ELF-1 (cell line): ENCODE measurements at regions not wholly inside any gene's neighbourhood (a gene's known extent, or its start where the extent isn't known, plus 50 kb on each side); places are given as distances from the start of the nearest gene placed in this dataset.

Experiments used
- DNase-seq: peaks from one replicate; pipeline ENCODE4 v3.0.0-alpha.2; 2016; ENCODE audit warnings: low read depth, low spot score

GRCh38 chr5:143730112-143730801 is 81.7 kb upstream of the HMHB1 start:
- DNase-seq, result no peak

DNA sequence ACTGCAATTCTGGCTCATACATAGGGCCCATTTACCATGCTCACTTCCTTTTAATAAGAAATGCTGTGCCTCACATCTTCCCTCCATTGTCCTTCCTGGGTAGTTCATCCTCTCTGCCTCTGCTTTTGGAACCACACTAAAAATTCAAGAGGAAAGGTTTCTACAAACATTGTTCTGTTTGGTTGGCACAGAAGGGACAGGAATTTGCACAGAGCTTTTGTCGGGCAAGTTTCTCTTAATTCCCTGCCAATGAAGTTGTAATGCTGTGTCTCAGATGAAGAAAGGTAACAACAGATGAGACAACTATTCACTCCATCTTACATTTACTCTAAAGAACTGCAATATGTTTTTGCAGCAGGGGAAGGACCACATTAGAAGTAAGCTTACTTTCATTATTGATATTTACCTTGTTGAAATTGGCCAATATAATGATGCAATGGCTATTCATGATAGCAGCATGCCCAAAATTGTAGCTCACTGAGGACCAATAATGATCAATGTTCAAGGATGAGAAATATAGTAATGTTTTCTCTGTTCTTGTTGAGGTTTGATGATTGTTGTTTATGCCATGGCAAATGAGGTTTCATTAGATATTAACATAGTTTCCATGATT is 82.5 kb upstream of the HMHB1 start:
- no peak for DNase-seq

GRCh38 chr5:143723159-143723558 is 88.8 kb upstream of the HMHB1 start:
- no peak for DNase-seq

DNA sequence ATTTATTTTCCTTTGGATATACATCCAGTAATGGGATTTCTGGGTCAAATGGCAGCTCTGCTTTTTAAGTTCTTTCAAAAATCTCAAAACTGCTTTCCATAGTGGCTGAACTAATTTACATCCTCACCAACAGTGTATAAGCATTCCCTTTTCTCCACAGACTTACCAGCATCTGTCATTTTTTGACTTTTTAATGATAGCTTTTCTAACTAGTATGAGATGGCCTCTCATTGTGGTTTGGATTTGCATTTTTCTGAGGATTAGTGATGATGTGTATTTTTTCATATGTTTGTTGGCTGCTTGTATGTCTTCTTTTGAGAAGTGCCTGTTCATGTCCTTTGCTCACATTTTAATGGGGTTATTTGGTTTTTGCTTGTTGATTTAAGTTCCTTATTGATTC is 90.0 kb upstream of the HMHB1 start:
- DNase-seq, result no peak

DNA sequence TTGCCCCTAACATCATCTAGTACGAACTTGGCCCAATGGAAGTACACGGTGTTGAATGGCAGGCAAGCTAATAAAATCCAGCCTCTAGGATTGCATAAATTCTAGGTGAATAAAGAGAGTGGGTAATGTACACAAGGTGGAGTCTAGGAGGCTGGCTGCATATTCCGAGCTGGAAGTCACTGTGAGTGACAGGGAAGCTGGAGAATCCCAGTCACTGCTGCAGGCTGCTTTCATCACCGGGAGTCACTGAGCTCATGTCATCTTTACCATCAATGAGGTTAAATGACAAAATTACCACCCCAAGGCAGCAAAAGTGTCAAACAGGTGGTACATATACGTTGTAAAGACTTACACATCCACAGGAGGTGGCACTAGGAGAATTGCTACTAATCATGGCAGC is 91.3 kb upstream of the HMHB1 start:
- DNase-seq, result no peak

- DNase-seq, result no peak
These were observed 94.6 kb upstream of the HMHB1 start for GRCh38 chr5:143717400-143717799.

- DNase-seq, result no peak
These were observed 95.1 kb upstream of the HMHB1 start for GRCh38 chr5:143716881-143717280.

DNA sequence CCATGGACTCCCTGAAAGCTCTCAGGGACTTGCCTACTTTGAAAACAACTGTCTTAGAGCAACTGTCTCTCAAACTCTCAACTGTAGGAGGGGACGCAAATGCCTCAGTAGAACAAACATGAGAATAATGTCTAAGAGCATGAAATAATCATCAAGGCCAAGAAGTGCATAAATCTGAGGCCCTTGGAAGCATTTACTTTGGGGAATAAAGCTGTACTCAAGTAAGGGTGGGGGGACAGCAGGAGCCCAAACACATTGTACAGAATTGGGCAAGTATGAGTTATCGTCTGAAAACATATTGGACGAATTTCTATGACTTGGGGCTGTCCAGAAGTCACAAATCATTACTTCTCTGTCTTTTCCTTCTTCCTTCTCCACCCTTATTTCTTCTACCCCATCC is 96.3 kb upstream of the HMHB1 start:
- no peak for DNase-seq

GRCh38 chr5:143714629-143715028 is 97.3 kb upstream of the HMHB1 start:
- no peak for DNase-seq

DNA sequence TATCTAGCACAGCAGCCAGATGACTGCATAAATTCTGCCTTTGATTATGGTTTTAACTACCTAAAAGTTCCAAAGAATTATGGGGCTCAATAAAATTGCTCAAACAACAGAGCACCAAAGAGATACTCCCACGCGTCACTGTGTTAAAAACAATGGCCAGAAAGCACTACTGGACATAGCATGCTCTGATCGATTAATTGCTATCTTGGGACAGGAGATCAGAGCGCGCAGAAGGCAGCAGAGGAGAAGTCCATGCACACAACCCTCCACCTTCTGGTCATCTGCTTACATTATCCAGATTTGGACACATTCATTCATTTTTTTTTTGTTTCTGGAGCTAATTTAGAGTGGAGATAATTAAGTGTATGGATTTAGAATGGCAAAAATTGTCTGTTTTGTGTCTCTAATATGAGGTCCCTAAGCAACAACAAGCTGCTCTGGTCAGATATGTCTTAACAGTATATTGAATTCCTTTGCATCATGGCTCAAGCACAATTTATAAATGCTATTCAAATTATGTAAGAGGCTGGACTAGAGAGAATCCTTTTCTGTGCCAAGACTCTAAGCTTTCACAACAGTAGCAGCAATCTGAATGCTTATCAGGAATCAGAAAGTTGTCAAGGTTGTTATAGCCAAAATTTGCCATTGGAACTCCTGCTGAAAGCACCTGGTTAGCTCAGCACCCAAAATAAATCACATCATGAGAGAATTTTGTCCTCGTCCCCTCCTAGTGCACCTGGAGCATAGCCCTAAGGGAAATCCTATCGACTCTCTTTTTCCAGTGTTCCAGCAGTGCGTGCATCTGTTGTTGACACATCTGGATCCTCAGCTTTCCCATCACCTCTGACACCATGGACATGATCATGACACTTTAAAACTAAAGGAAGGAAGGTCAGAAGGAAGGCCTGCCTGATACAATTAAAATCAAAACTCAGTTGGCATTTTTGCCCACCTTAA is 98.6 kb upstream of the HMHB1 start:
- no peak for DNase-seq

GRCh38 chr5:143708672-143709071 is 103.3 kb upstream of the HMHB1 start:
- no peak for DNase-seq

GRCh38 chr5:143707806-143708205 is 104.2 kb upstream of the HMHB1 start:
- no peak for DNase-seq

GRCh38 chr5:143705381-143705780 is 106.6 kb upstream of the HMHB1 start:
- DNase-seq, result no peak

DNA sequence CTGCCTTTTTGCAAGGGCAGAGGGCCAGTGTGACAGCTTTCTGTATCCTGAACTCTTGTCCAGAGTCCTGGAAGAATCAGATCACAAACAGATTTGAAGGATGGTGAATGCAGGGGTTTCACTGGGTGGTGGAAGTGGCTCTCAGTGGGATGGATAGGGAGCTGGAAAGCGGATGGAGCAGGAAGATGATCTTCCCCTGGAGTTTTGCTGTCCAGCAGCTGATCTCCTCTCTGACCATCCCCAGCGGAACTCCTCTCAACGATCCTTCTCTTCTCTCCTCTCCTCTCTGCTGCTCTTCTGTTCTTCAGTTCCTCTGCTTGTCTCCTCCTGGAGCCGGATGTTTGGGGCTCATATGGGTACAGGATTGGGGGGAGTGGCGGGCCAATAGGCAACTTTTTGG is 108.3 kb upstream of the HMHB1 start:
- DNase-seq, result no peak

GRCh38 chr5:143701493-143701892 is 110.5 kb upstream of the HMHB1 start:
- no peak for DNase-seq

- DNase-seq, result no peak
These were observed 111.0 kb upstream of the HMHB1 start for GRCh38 chr5:143700994-143701393.

- DNase-seq, result no peak
These were observed 112.8 kb upstream of the HMHB1 start for GRCh38 chr5:143699121-143699520.

DNA sequence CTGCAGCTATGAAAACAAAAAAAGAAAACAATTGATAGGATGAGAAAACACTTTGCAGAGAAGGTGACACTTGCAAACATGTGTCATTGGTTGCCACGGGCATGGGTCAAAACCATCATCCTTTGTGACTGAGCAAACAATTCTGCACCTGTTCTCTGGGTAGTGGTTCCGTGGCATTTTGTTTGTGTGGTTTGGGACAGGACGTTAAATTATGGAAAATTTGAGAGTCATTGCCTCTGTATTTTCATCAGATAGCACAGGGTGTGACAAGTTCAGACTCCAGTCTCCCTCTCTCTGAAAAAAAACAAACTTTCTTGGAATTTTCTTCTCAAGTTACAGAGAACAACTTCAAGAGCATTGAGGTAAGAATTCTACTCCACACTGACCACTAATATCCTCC is 113.4 kb upstream of the HMHB1 start:
- DNase-seq, result no peak

DNA sequence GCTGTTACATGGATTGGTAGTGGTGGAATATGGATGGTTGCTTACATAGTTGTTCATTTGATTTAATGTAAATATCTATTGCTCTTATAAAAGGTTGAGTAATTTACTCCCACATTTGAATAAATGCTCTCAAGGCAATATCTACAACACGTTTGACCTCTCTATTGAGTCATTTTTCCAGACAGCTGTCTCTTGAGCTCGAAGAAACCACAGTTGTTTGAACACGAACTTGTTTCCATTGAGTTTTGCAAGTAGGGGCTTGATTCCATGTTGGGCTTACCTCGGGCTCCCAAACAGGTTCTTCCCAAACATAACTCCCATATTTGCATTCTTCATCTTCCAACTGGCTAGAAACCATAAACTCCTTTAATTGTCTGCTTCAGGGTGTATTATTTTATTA is 115.0 kb upstream of the HMHB1 start:
- no peak for DNase-seq

DNA sequence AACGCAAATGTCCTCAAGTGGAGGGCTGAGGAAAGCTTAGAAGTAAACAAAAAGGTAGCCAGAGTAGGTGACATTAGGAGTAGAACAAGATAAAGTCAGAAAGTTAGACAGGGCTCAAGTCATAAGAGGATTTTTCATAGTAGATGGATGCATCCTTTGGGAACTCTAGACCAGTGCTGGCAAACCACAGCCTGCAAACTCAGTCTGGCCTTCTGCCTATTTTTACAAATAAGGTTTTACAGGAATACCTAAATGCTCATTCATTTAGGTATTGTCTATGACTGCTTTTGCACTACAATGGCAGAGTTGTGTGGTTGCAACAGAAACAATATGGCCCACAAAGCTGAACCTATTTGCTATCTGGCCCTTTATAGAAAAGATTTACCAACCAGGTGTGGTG is 116.0 kb upstream of the HMHB1 start:
- DNase-seq, result no peak

DNA sequence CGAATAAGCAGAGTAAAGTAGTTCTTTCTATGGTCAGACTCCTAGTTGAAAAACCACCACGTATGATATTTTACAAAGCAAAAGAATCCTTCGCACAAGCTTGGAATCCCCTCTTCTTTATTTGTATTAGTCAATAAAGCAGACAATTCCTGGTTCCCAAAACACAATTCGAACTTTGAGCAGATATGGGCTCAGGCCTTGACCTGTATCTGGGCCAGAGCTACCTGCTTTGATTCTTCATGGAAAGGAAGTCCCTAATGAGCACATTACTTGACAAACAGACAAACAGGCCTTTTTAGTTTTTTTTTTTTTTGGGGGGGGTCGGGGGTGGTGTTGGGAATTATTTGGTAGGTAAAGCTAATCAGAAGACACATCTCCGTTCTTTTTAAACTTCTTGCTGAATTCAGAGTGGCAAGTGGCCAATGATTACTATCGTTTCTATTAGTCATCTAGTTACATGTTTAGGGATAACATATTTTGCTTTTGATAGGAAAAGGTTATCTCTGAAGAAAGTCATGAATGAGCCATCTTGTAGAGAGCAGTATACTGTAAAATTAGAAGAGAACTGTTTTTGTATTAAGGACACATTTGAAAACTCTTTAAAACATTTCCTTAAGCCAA is 116.6 kb upstream of the HMHB1 start:
- no peak for DNase-seq

DNA sequence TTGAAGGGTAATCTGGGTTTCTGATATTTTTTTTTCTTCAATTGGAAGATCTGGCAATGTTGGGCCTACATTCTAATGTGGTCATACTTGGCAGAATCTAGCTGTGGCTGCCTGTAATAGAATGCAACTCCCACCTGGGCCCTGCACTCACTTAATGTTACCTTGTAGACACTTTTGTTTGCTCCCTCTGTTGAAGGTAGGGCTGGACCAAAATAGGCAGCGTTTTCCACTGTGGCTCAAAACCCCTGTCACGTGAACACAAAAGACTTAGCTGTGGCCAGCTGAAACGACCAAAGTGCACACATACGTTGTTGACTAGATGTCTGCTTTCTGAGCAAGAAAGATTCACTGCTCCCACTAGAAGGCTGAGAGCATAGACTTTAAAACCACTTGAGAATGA is 117.6 kb upstream of the HMHB1 start:
- DNase-seq, result no peak
